ENCODE measurements at regions not wholly inside any gene's neighbourhood (a gene's known extent, or its start where the extent isn't known, plus 50 kb on each side); places are given as distances from the start of the nearest gene placed in this dataset.

DNA sequence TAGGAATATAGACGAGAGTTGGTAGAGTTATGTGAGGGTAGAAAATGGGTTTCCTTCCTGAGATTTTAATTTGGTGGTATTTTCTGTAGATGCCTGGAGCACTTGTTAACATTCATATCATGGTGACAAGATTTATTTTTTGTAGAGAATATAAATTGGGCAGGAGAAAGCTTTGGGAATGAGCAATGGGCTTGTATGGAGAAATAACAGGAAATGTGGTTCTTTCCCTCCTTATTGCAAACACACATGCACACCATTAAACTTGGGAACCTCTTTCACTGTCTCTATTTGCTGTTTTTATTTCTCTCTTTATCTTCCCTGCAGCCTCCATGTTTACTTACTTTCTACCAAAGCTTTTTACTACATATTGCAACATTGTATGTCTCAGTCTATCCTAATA is 1653.6 kb downstream of the OLFM4 start:
- no peak for FAIRE-seq
- no peak overlapping the region for H3K4me2 ChIP-seq (ENCODE audit: low read length)

DNA sequence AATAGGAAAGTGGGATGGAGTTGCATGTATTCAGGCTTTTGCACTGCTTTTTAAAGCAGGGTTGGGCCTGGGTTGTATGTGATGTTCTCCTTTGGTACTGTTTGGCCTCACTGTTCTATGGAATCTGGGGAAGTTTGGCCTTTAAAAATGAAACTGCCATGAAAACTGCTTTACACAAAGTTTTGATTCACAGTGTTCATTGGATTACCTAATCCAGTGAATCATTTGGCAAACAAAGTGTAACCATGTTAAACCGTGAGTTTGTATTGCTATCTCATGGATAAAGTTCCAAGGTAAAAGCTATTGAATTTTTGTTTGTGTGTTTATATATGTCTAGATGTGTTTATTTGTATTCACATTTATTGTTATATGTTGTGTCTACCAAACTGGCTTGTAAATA is 1658.6 kb downstream of the OLFM4 start:
- FAIRE-seq = no peak
- Histone ChIP-seq H3K36me3 (ENCODE audit: insufficient read depth, low read length) (no peaks in the 10 kb centered on the region), H3K9me3 (ENCODE audit: insufficient read depth, low read depth, low read length) (no peaks in the 10 kb centered on the region), H3K4me1 (ENCODE audit: insufficient read depth, low read length) (no peaks in the 10 kb centered on the region), H3K9ac (ENCODE audit: low read length) (no peak overlapping the region), H3K27me3 (ENCODE audit: insufficient read depth, low read length) (no peaks in the 10 kb centered on the region), H3K79me2 (ENCODE audit: insufficient read depth, low read length) (no peaks in the 10 kb centered on the region), H4K20me1 (ENCODE audit: insufficient read depth, low read length) (no peaks in the 10 kb centered on the region), H3K27ac (ENCODE audit: low read depth, low read length) (no peak overlapping the region), H3K4me2 (ENCODE audit: low read length) (no peak overlapping the region), H2AFZ (ENCODE audit: low read depth, low read length) (no peak overlapping the region), H3K4me3 (ENCODE audit: insufficient read depth, low read depth, low read length) (no peak overlapping the region)
- no peak for DNase-seq (ENCODE audit: low read depth)
- Mint-ChIP-seq H3K36me3 (ENCODE audit: low read depth, unreplicated experiment) (no peaks in the 10 kb centered on the region), H3K27ac (ENCODE audit: unreplicated experiment) (no peak overlapping the region), H3K27me3 (ENCODE audit: low read depth, unreplicated experiment) (no peaks in the 10 kb centered on the region), H3K9me3 (ENCODE audit: unreplicated experiment) (no peaks in the 10 kb centered on the region), H3K4me1 (ENCODE audit: low read depth, unreplicated experiment) (no peaks in the 10 kb centered on the region), H3K4me3 (ENCODE audit: unreplicated experiment) (no peak overlapping the region)
- TF ChIP-seq, protein P1, sequence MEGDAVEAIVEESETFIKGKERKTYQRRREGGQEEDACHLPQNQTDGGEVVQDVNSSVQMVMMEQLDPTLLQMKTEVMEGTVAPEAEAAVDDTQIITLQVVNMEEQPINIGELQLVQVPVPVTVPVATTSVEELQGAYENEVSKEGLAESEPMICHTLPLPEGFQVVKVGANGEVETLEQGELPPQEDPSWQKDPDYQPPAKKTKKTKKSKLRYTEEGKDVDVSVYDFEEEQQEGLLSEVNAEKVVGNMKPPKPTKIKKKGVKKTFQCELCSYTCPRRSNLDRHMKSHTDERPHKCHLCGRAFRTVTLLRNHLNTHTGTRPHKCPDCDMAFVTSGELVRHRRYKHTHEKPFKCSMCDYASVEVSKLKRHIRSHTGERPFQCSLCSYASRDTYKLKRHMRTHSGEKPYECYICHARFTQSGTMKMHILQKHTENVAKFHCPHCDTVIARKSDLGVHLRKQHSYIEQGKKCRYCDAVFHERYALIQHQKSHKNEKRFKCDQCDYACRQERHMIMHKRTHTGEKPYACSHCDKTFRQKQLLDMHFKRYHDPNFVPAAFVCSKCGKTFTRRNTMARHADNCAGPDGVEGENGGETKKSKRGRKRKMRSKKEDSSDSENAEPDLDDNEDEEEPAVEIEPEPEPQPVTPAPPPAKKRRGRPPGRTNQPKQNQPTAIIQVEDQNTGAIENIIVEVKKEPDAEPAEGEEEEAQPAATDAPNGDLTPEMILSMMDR (IDR thresholded peaks at IDR 0.05; ENCODE audit: insufficient read depth, low read depth, low read length) = no peak
- TF ChIP-seq EZH2 (IDR thresholded peaks at IDR 0.05; ENCODE audit: insufficient read depth, low read length) = no peak

More for the DNA sequence above, 1653.6 kb downstream of the OLFM4 start:
- DNase-seq (ENCODE audit: low read depth) = no peak
- Histone ChIP-seq H3K27me3 (ENCODE audit: insufficient read depth, low read length) (no peaks in the 10 kb centered on the region), H3K4me3 (ENCODE audit: insufficient read depth, low read depth, low read length) (no peak overlapping the region), H3K9me3 (ENCODE audit: insufficient read depth, low read depth, low read length) (peaks cover 2% of the 10 kb centered on the region), H4K20me1 (ENCODE audit: insufficient read depth, low read length) (no peaks in the 10 kb centered on the region), H2AFZ (ENCODE audit: low read depth, low read length) (no peak overlapping the region), H3K27ac (ENCODE audit: low read depth, low read length) (no peak overlapping the region), H3K36me3 (ENCODE audit: insufficient read depth, low read length) (no peaks in the 10 kb centered on the region), H3K79me2 (ENCODE audit: insufficient read depth, low read length) (no peaks in the 10 kb centered on the region), H3K4me1 (ENCODE audit: insufficient read depth, low read length) (no peaks in the 10 kb centered on the region), H3K9ac (ENCODE audit: low read length) (no peak overlapping the region)
- Mint-ChIP-seq H3K4me3 (ENCODE audit: unreplicated experiment) (no peak overlapping the region), H3K27me3 (ENCODE audit: low read depth, unreplicated experiment) (no peaks in the 10 kb centered on the region), H3K9me3 (ENCODE audit: unreplicated experiment) (no peaks in the 10 kb centered on the region), H3K27ac (ENCODE audit: unreplicated experiment) (no peak overlapping the region), H3K4me1 (ENCODE audit: low read depth, unreplicated experiment) (no peaks in the 10 kb centered on the region), H3K36me3 (ENCODE audit: low read depth, unreplicated experiment) (no peaks in the 10 kb centered on the region)
- TF ChIP-seq, protein P1 (IDR thresholded peaks at IDR 0.05; ENCODE audit: insufficient read depth, low read depth, low read length) = no peak
- no peak for TF ChIP-seq EZH2 (IDR thresholded peaks at IDR 0.05; ENCODE audit: insufficient read depth, low read length)

DNA sequence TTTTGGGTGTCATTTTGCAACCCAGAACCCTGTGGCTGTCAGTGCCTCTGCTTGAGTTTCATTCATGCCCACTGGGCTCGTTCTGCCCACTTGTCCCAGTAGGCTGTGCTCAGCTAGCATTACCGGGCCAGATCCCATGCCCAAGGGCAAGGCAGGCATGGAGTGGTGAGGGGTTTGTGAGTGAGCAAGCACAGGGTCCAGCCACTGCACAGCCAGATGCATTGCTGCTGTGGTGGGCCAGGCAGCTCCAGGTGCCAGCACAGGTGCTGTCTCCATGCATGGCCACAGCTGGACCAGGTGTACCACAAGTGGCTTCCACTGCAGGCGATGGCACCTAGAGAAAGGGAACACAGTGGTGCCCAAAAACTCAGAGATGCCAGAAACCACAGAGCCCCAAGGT is 1671.2 kb downstream of the OLFM4 start:
- TF ChIP-seq EZH2 (IDR thresholded peaks at IDR 0.05; ENCODE audit: insufficient read depth, low read length) = no peak
- TF ChIP-seq, protein P1 (IDR thresholded peaks at IDR 0.05; ENCODE audit: insufficient read depth, low read depth, low read length) = no peak
- no peaks in the 10 kb centered on the region for H3K79me2 ChIP-seq (ENCODE audit: insufficient read depth, low read length)
- no peak overlapping the region for H2AFZ ChIP-seq (ENCODE audit: low read depth, low read length)
- no peaks in the 10 kb centered on the region for H4K20me1 ChIP-seq (ENCODE audit: insufficient read depth, low read length)
- no peaks in the 10 kb centered on the region for H3K4me1 ChIP-seq (ENCODE audit: insufficient read depth, low read length)
- no peaks in the 10 kb centered on the region for H3K36me3 Mint-ChIP-seq (ENCODE audit: low read depth, unreplicated experiment)
- H3K9me3 ChIP-seq (ENCODE audit: insufficient read depth, low read depth, low read length) = peaks cover 8% of the 10 kb centered on the region
- no peak overlapping the region for H3K4me3 Mint-ChIP-seq (ENCODE audit: unreplicated experiment)
- no peak overlapping the region for H3K9ac ChIP-seq (ENCODE audit: low read length)
- H3K4me2 ChIP-seq (ENCODE audit: low read length) = no peak overlapping the region
- FAIRE-seq (no peak), DNase-seq (ENCODE audit: low read depth) (no peak)
- no peaks in the 10 kb centered on the region for H3K4me1 Mint-ChIP-seq (ENCODE audit: low read depth, unreplicated experiment)
- no peak overlapping the region for H3K27ac ChIP-seq (ENCODE audit: low read depth, low read length)
- H3K27me3 ChIP-seq (ENCODE audit: insufficient read depth, low read length) = no peaks in the 10 kb centered on the region
- peaks cover 6% of the 10 kb centered on the region for H3K9me3 Mint-ChIP-seq (ENCODE audit: unreplicated experiment)
- no peaks in the 10 kb centered on the region for H3K27me3 Mint-ChIP-seq (ENCODE audit: low read depth, unreplicated experiment)
- H3K4me3 ChIP-seq (ENCODE audit: insufficient read depth, low read depth, low read length) = no peak overlapping the region
- no peak overlapping the region for H3K27ac Mint-ChIP-seq (ENCODE audit: unreplicated experiment)
- H3K36me3 ChIP-seq (ENCODE audit: insufficient read depth, low read length) = no peaks in the 10 kb centered on the region

All from astrocyte (in vitro differentiated cells and primary cell).